Mesothelial cell of epicardium (in vitro differentiated cells): ENCODE measurements at regions not wholly inside any gene's neighbourhood (a gene's known extent, or its start where the extent isn't known, plus 50 kb on each side); places are given as distances from the start of the nearest gene placed in this dataset.
A peak's percentile ranks its signal among the peaks of the same experiment; 100 is the strongest.

Experiments
- DNase-seq, 2 experiments: peaks; one replicate each; pipeline ENCODE4 v3.0.0; 2021; ENCODE audit warnings: low spot score in 2 of 2; ENCODE audit not compliant: unreplicated experiment in 2 of 2
- H3K27ac Mint-ChIP-seq: 2 replicates; pipeline ENCODE4 v1.8.0; 2021; ENCODE audit warnings: mixed read lengths
- H3K27me3 Mint-ChIP-seq: 2 replicates; pipeline ENCODE4 v1.8.0; 2021; ENCODE audit warnings: low read depth, mixed read lengths
- H3K36me3 Mint-ChIP-seq: 2 replicates; pipeline ENCODE4 v1.8.0; 2021; ENCODE audit warnings: mixed read lengths
- H3K4me1 Mint-ChIP-seq: 2 replicates; pipeline ENCODE4 v1.8.0; 2021; ENCODE audit warnings: mixed read lengths
- H3K4me3 Mint-ChIP-seq: 2 replicates; pipeline ENCODE4 v1.8.0; 2021; ENCODE audit warnings: mild to moderate bottlenecking, moderate library complexity, mixed read lengths
- H3K9me3 Mint-ChIP-seq: 2 replicates; pipeline ENCODE4 v1.8.0; 2021; ENCODE audit warnings: mixed read lengths
- TF ChIP-seq, protein P1 (sequence below): fragments of 200-600 bp; sonication (generic); IDR thresholded peaks from one replicate; pipeline ENCODE4 v1.5.0; 2021; ENCODE audit warnings: antibody characterized with exemption; ENCODE audit not compliant: unreplicated experiment

DNA sequence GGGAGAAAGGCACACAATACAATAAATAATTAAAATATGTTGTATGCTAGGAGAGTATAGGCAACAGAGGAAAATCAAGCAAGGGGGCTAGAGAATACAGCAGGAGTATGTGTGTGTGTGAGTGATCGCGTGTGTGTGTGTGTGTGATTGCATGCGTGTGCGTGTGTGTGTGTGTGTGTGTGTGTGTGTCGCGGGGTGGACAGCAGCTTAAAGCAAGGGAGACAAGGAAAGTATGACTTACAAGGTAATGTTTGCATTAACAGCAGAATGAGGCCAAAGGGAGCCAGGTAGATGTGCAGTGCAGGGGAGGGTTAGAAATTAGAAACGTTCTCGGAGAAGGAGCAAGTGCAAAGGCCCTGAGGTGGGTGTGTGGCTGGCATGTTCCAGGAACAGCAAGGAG lies 57.4 kb upstream of the KCNA1 start:
- no peaks in the 10 kb centered on the region for H3K4me1 Mint-ChIP-seq
- no peaks in the 10 kb centered on the region for H3K36me3 Mint-ChIP-seq
- H3K27me3 Mint-ChIP-seq, result peaks cover 32% of the 10 kb centered on the region
- no peaks in the 10 kb centered on the region for H3K9me3 Mint-ChIP-seq
- TF ChIP-seq, protein P1, sequence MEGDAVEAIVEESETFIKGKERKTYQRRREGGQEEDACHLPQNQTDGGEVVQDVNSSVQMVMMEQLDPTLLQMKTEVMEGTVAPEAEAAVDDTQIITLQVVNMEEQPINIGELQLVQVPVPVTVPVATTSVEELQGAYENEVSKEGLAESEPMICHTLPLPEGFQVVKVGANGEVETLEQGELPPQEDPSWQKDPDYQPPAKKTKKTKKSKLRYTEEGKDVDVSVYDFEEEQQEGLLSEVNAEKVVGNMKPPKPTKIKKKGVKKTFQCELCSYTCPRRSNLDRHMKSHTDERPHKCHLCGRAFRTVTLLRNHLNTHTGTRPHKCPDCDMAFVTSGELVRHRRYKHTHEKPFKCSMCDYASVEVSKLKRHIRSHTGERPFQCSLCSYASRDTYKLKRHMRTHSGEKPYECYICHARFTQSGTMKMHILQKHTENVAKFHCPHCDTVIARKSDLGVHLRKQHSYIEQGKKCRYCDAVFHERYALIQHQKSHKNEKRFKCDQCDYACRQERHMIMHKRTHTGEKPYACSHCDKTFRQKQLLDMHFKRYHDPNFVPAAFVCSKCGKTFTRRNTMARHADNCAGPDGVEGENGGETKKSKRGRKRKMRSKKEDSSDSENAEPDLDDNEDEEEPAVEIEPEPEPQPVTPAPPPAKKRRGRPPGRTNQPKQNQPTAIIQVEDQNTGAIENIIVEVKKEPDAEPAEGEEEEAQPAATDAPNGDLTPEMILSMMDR, result no peak
- H3K27ac Mint-ChIP-seq, result no peak overlapping the region
- DNase-seq, result no peak
- no peak overlapping the region for H3K4me3 Mint-ChIP-seq

DNA sequence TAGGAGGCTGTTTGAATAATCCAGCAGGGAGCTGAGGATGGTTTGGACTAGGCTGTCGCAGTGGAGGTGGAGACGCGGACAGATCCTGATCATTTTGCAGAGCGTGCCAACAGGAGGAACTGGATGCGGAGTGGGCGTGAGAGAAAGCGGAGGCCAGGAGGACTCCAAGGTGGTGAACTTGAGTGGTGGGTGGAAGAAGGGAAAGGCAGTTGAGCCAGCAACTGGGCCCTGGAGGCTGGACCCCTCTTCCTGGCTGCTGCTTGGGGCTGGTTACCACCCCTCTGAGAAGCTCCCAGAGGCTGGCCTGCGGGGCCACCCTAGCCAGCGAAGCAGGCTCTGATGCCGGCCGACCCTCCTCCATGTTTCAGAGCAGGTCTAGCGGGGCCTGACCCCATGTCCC lies 56.8 kb upstream of the KCNA1 start:
- Mint-ChIP-seq H3K4me3 (no peak overlapping the region), H3K27me3 (peaks cover 36% of the 10 kb centered on the region), H3K4me1 (peaks cover 4% of the 10 kb centered on the region), H3K27ac (no peak overlapping the region), H3K36me3 (no peaks in the 10 kb centered on the region), H3K9me3 (no peaks in the 10 kb centered on the region)
- TF ChIP-seq, protein P1, result no peak
- no peak for DNase-seq

DNA sequence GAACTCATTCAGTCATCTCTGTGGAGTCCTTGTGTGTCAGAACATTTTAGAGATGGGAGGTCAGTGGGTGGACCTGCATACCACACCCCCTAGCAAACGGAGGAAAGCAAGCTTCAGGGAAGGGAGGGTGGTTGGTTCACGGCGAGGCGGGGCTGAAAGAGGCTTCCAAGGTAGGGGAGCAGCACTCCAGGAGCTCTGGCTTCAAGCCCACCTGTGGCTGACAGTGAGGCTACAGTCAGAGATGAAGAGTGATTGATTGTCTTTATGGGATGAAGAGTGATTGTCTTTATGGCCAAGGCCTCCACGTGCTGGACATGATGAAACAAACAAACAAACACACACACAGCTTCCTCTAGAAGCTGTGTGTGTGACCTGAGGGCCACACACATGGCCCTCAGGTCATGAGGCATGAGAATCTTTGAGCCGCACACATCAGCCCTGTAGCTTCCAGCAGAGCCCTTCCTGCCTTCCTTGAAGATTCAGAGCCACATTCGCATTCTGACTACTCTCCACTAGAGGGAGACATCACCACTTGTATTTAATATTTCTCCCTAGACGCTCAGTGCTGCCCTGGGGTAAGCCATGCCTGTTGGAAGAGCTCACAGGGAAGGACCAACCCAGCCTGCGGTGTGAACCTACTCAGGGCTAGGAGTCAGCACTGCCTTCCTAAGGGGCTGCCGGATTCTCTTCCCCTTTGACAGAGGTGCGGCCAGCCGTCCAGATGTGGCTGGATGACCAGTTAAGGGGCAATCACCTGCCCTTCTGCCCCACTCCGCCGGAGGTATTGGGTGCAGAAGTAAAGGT lies 54.4 kb upstream of the KCNA1 start:
- Mint-ChIP-seq H3K27me3 (peaks cover 53% of the 10 kb centered on the region), H3K4me3 (no peak overlapping the region), H3K27ac (no peak overlapping the region), H3K9me3 (no peaks in the 10 kb centered on the region), H3K36me3 (no peaks in the 10 kb centered on the region), H3K4me1 (peaks cover 19% of the 10 kb centered on the region)
- peak; percentile 42 to 58 for DNase-seq
- TF ChIP-seq, protein P1, result peak; percentile 81

DNA sequence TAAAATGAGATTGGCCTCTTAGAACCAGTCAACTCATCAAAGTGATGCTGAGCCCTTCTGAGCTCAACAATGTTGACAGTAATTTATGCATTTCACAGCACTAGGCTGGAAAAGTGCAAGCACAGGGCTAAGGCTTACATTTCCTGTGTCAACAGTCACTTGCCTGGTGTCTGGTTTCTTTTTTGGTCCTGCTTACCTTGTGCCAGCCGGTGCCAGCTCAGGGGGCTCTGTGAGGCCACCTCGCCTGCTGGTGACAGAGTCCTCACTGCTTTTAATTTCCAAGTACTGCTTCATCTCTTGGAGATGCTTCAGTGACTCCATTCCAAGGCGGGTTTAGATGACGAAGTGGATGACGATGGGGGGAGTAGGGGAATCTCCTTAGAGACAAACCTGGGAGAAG lies 53.1 kb upstream of the KCNA1 start:
- H3K9me3 Mint-ChIP-seq, result no peaks in the 10 kb centered on the region

DNA sequence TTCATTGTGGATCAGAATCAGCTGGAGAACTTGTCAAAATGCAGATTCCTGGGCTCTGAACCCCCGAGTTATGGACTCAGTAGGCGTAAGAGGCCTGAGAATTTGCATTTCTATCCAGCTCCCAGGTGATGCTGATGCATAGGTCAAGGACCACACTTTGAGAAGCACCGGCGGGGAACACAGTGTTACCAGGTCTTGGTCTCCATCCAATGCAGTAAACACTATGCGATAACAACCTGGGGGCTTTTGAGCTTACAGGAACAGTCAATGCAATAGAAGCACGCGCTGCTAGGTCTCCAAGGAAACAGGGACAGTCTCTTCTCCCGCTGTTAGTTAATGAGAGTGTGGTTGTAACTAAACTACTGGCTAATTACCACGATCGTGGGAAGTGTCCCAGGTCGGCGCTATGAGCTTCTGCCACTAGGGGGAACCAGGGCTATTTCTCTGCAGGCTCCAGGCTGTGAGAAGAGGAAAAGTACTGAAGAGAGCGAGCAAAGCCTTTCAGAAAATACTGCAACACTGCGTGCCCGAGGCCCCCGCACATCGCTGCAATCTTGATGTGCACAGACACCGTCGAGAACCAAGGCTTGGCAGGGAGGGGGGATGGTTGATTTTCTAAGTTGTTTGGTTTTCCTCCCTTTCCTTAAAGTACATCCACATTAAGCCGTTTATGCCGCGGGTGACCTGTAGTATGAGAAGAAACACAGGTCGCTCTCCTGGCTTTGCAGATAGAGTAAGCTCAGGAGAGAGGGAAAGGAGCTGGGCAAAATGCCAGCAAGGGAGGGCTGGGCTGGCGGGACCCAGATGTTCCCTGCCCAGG lies 52.0 kb upstream of the KCNA1 start:
- Mint-ChIP-seq H3K4me1 (peaks cover 19% of the 10 kb centered on the region), H3K9me3 (no peaks in the 10 kb centered on the region), H3K27me3 (peaks cover 62% of the 10 kb centered on the region), H3K27ac (no peak overlapping the region), H3K36me3 (no peaks in the 10 kb centered on the region), H3K4me3 (peak overlapping the region; percentile 55)
- DNase-seq, result peak; percentile 51 to 82
- TF ChIP-seq, protein P1, result peak; percentile 81

More for the DNA sequence above, 53.1 kb upstream of the KCNA1 start:
- Mint-ChIP-seq H3K27me3 (peaks cover 58% of the 10 kb centered on the region), H3K27ac (no peak overlapping the region), H3K4me1 (peaks cover 19% of the 10 kb centered on the region), H3K4me3 (no peak overlapping the region), H3K36me3 (no peaks in the 10 kb centered on the region)
- TF ChIP-seq, protein P1, result no peak
- DNase-seq, result no peak
